A673 (cell line): ENCODE measurements at regions not wholly inside any gene's neighbourhood (a gene's known extent, or its start where the extent isn't known, plus 50 kb on each side); places are given as distances from the start of the nearest gene placed in this dataset.

Experiments used
- EZH2 ChIP-seq: fragments of 200-600 bp; sonication (generic); IDR thresholded peaks from 2 replicates; pipeline ENCODE4 v1.6.1; 2017; ENCODE audit warnings: borderline replicate concordance, low read depth, mild to moderate bottlenecking, mixed read lengths, antibody characterized with exemption, low read length; ENCODE audit not compliant: poor library complexity, severe bottlenecking
- TF ChIP-seq, protein P1 (sequence below): fragments of 300-800, 200-600 bp; sonication (generic); conservative IDR thresholded peaks from 2 replicates; pipeline ENCODE4 v1.5.1; 2017; ENCODE audit warnings: low read depth, mild to moderate bottlenecking, antibody characterized with exemption, low read length, moderate library complexity, mixed read lengths

DNA sequence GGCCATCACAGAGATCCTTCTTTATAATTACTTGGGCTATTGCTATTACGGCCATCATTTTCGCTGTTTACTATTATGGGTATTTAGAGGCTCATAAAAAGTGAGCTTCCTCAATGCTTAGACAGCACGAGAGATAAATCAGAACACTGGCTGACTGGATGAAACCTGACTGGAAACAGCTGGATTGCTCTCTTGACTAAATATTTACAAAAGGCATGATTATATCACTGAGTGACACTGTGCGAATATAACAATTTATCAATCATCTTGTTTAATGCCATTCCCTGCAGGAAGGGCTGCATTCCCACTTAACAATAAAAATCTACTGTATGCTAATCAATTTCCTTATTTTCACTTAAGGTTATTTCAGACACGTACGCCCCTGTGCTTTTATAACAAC lies 260.1 kb upstream of the ARID1B start:
- TF ChIP-seq, protein P1, sequence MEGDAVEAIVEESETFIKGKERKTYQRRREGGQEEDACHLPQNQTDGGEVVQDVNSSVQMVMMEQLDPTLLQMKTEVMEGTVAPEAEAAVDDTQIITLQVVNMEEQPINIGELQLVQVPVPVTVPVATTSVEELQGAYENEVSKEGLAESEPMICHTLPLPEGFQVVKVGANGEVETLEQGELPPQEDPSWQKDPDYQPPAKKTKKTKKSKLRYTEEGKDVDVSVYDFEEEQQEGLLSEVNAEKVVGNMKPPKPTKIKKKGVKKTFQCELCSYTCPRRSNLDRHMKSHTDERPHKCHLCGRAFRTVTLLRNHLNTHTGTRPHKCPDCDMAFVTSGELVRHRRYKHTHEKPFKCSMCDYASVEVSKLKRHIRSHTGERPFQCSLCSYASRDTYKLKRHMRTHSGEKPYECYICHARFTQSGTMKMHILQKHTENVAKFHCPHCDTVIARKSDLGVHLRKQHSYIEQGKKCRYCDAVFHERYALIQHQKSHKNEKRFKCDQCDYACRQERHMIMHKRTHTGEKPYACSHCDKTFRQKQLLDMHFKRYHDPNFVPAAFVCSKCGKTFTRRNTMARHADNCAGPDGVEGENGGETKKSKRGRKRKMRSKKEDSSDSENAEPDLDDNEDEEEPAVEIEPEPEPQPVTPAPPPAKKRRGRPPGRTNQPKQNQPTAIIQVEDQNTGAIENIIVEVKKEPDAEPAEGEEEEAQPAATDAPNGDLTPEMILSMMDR: no peak
- no peak for TF ChIP-seq EZH2
